Esophagus (tissue), 2 donors: ENCODE measurements at regions not wholly inside any gene's neighbourhood (a gene's known extent, or its start where the extent isn't known, plus 50 kb on each side); places are given as distances from the start of the nearest gene placed in this dataset.

ENCODE experiments used
- H3K27ac ChIP-seq, 2 donors: one replicate each; pipeline ENCODE4 v1.5.1; 2013; ENCODE audit warnings: low read depth in 2 of 2, mild to moderate bottlenecking in 2 of 2, inconsistent platforms in 1 of 2, low read length in 1 of 2, moderate library complexity in 1 of 2
- H3K27me3 ChIP-seq, 2 donors: one replicate each; pipeline ENCODE4 v1.6.1; 2013; ENCODE audit warnings: low read length in 2 of 2, control low read depth in 1 of 2, mild to moderate bottlenecking in 1 of 2; ENCODE audit not compliant: insufficient read depth in 2 of 2, control insufficient read depth in 1 of 2
- H3K36me3 ChIP-seq, 2 donors: one replicate each; pipeline ENCODE4 v1.6.1; 2013; ENCODE audit warnings: low read length in 1 of 2; ENCODE audit not compliant: control insufficient read depth in 2 of 2, insufficient read depth in 2 of 2
- H3K4me1 ChIP-seq, 2 donors: one replicate each; pipeline ENCODE4 v1.6.1; 2013; ENCODE audit warnings: low read length in 1 of 2; ENCODE audit not compliant: control insufficient read depth in 2 of 2, insufficient read depth in 2 of 2
- H3K4me3 ChIP-seq, 2 donors: one replicate each; pipeline ENCODE4 v1.5.1; 2013; ENCODE audit warnings: low read length in 2 of 2, mild to moderate bottlenecking in 2 of 2, low read depth in 1 of 2, moderate library complexity in 1 of 2
- H3K9me3 ChIP-seq, 2 donors: one replicate each; pipeline ENCODE4 v1.6.1; 2013; ENCODE audit warnings: mild to moderate bottlenecking in 2 of 2, low read depth in 1 of 2, low read length in 1 of 2, moderate library complexity in 1 of 2; ENCODE audit not compliant: control insufficient read depth in 2 of 2, insufficient read depth in 1 of 2
- WGBS, 2 donors: extraction: QIAGEN DNeasy Blood & Tissue Kit; methylation state at CpG; one replicate each; pipeline ENCODE4 v1.1.7; 2013; 5-methylcytosine and 5-hydroxymethylcytosine counted together
- donor health status: healthy with polysubstance abuse.
- donor health status: Bipolar disorder and iron deficiency.

GRCh38 chr1:181170194-181170593 lies 81.7 kb downstream of the IER5 start:
- 80 to 82% methylated on average over 3 of the region's 3 CpGs for WGBS, 2 donors

GRCh38 chr1:181172082-181172481 lies 83.6 kb downstream of the IER5 start:
- Histone ChIP-seq H3K36me3 (no peaks in the 10 kb centered on the region), H3K4me3 (no peak overlapping the region)
- 81 to 97% methylated on average over 1 of the region's 1 CpG for WGBS, 2 donors

More at GRCh38 chr1:181170194-181170593, 81.7 kb downstream of the IER5 start:
- Histone ChIP-seq H3K4me1 (no peaks in the 10 kb centered on the region), H3K36me3 (no peaks in the 10 kb centered on the region), H3K27me3 (no peaks in the 10 kb centered on the region), H3K4me3 (no peak overlapping the region), H3K9me3 (peaks cover 0 to 8% of the 10 kb centered on the region in 2 donors), H3K27ac (no peak overlapping the region)

GRCh38 chr1:181173761-181174447 lies 85.4 kb downstream of the IER5 start:
- H3K36me3 ChIP-seq, result no peaks in the 10 kb centered on the region
- no peak overlapping the region for H3K4me3 ChIP-seq
- H3K27me3 ChIP-seq, result no peaks in the 10 kb centered on the region
- H3K27ac ChIP-seq, result no peak overlapping the region
- 71 to 75% methylated on average over 6 of the region's 6 CpGs for WGBS, 2 donors
- peaks cover 0 to 8% of the 10 kb centered on the region in 2 donors for H3K9me3 ChIP-seq
- no peaks in the 10 kb centered on the region for H3K4me1 ChIP-seq

More at GRCh38 chr1:181172082-181172481, 83.6 kb downstream of the IER5 start:
- Histone ChIP-seq H3K4me1 (no peaks in the 10 kb centered on the region), H3K27ac (no peak overlapping the region), H3K27me3 (no peaks in the 10 kb centered on the region), H3K9me3 (peaks cover 0 to 8% of the 10 kb centered on the region in 2 donors)

DNA sequence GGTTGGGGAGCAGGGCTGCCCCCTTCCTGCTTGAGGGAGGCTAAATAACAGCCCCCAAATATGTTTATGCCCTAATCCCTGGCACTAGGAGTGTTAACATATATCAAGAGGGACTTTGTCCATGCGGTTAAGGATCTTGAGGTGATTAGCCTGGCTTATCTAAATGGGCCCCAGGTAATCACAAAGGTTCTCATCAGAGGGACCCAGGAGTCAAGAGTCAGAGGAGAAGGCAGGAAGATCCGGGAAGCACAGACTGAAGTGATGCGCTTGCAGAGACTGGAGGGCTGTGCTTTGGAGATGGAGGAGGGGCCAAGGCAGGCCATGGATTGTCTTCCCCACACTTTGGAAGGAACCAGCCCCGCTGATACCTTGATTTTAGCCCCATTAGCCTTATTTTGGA lies 86.4 kb downstream of the IER5 start:
- no peak overlapping the region for H3K4me3 ChIP-seq
- WGBS, 2 donors, result 78 to 87% methylated on average over 4 of the region's 4 CpGs

DNA sequence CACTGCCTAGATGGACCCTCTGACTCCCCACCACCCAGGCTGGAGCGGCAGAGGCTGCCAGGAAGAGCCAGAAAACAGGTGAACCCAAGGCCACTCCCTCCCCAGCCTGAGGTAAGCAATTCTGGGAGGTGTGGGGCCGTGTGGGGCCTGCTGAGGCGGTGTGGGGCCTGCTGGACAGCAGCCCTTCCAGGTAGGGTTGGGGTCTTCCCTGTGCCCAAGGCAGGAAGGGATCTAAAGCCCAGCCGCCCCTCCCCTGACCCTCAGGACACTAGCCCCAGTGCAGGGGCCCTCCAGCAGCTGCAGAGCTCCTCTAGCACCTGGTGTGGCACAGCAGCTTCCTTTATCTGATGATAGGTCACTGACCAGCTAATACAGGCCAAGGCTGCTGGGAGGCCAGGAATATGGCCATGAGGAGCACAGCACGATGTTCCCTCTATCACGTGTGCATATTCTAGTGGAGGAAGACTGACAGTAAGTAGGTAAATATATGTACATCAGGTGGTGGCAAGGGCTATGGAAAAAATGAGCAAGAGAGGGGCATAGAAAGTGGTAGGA lies 86.9 kb downstream of the IER5 start:
- WGBS, 2 donors, result 71 to 90% methylated on average over 6 of the region's 6 CpGs
- Histone ChIP-seq H3K36me3 (no peaks in the 10 kb centered on the region), H3K4me3 (no peak overlapping the region), H3K9me3 (peaks cover 0 to 8% of the 10 kb centered on the region in 2 donors), H3K27me3 (no peaks in the 10 kb centered on the region), H3K4me1 (no peaks in the 10 kb centered on the region), H3K27ac (no peak overlapping the region)

More for the DNA sequence above, 86.4 kb downstream of the IER5 start:
- H3K27me3 ChIP-seq, result no peaks in the 10 kb centered on the region
- H3K36me3 ChIP-seq, result no peaks in the 10 kb centered on the region
- no peak overlapping the region for H3K27ac ChIP-seq
- H3K9me3 ChIP-seq, result peaks cover 0 to 8% of the 10 kb centered on the region in 2 donors
- H3K4me1 ChIP-seq, result no peaks in the 10 kb centered on the region

DNA sequence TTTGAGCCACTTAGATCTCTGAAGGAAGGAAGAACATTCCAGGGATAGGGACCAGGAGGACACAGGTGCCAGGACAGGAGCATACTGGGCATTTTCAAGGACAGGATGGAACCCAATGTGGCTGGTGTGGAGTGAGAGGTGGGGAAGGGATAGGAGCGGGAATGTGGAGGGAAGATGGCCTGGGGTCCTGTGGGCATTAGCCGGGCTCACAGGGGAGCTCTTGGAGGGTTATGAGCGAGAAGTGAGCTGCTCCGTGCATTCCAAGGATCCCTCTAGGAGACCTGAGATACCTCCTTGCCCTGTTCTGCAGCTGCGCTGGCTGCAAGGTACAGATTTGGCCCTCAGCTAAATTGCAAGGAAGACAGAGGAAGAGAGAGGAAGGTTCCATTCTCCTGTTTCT lies 87.5 kb downstream of the IER5 start:
- no peaks in the 10 kb centered on the region for H3K36me3 ChIP-seq
- 90 to 97% methylated on average over 5 of the region's 5 CpGs for WGBS, 2 donors

GRCh38 chr1:181178241-181178879 lies 89.9 kb downstream of the IER5 start:
- Histone ChIP-seq H3K36me3 (no peaks in the 10 kb centered on the region), H3K4me1 (no peaks in the 10 kb centered on the region), H3K4me3 (no peak overlapping the region), H3K27me3 (no peaks in the 10 kb centered on the region), H3K9me3 (peaks cover 0 to 5% of the 10 kb centered on the region in 2 donors), H3K27ac (no peak overlapping the region)
- 46 to 59% methylated on average over 9 of the region's 9 CpGs for WGBS, 2 donors

More for the DNA sequence above, 87.5 kb downstream of the IER5 start:
- Histone ChIP-seq H3K4me1 (no peaks in the 10 kb centered on the region), H3K4me3 (no peak overlapping the region), H3K27me3 (no peaks in the 10 kb centered on the region), H3K27ac (no peak overlapping the region), H3K9me3 (peaks cover 0 to 8% of the 10 kb centered on the region in 2 donors)

DNA sequence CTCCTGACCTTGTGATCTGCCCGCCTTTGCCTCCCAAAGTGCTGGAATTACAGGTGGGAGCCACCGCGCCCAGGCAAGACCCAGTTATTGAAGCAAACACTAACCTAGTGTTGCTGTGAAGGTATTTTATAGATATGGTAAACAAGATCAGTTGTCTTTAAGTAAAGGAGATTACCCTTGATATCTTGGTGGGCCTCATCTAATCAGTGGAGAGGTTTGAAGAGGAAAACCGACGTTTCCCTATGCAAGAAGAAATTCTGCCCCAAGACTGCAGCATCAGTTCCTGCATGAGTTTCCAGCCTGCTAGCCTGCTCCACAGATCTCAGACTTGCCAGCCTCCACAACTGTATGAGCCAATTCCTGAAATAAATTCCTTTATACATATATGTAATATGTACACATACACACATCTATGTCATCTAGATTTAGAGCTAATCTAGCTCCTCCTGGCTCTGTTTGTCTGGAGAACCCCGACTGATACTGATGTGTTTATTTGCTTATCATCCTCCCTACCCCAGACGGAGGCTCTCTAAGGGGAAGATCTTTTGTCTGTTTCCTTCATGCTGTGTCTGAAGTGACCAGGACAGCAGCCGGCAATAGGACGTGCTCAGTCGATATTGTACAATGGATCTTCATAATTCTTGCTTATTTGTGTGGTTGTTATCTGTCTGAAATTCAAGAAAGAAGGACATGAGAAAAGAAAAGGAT lies 90.9 kb downstream of the IER5 start:
- Histone ChIP-seq H3K4me3 (no peak overlapping the region), H3K4me1 (no peaks in the 10 kb centered on the region), H3K9me3 (no peaks in the 10 kb centered on the region), H3K36me3 (no peaks in the 10 kb centered on the region), H3K27ac (no peak overlapping the region), H3K27me3 (no peaks in the 10 kb centered on the region)
- WGBS, 2 donors, result 63 to 66% methylated on average over 10 of the region's 10 CpGs

DNA sequence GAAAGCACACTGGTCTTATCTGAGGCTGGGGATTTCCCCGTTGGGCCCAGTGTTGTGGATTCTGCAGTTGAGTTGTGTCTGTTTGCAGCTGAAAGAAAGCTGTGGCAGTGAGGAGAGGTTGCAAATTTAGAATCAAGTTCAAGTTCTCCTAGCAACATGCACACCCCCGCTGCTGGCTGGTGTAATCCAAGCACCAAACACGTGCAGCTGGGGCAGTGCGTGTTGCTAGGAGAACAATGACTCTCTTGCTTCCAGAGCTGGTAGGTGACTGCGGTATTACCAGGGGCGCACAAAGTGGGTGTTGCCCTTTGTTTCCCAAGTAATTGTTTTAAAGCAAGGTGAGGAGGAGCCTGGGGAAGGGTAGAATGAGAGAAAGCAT lies 91.5 kb downstream of the IER5 start:
- WGBS, 2 donors, result 13 to 19% methylated on average over 6 of the region's 6 CpGs
- H3K27me3 ChIP-seq, result no peaks in the 10 kb centered on the region
- H3K36me3 ChIP-seq, result no peaks in the 10 kb centered on the region
- H3K4me3 ChIP-seq, result no peak overlapping the region
- H3K4me1 ChIP-seq, result no peaks in the 10 kb centered on the region
- H3K9me3 ChIP-seq, result no peaks in the 10 kb centered on the region
- no peak overlapping the region for H3K27ac ChIP-seq
